GM23338 (cell line): ENCODE measurements at regions not wholly inside any gene's neighbourhood (a gene's known extent, or its start where the extent isn't known, plus 50 kb on each side); places are given as distances from the start of the nearest gene placed in this dataset.

ENCODE experiments used
- ATAC-seq: fragments of 200-7000 bp; cut with Tn5 transposase; 3 replicates; pipeline ENCODE4 v1.9.1; 2020
- DNase-seq: peaks from one replicate; pipeline ENCODE4 v3.0.0-alpha.2; 2015; ENCODE audit warnings: low spot score
- H2AFZ ChIP-seq: fragments of 200-600 bp; sonication (generic); 2 replicates; pipeline ENCODE4 v1.8.0; 2016; ENCODE audit warnings: antibody characterized with exemption, mild to moderate bottlenecking, moderate library complexity
- H3F3A ChIP-seq: fragments of 200-600 bp; sonication (generic); replicated peaks from 2 replicates; pipeline ENCODE4 v1.8.0; 2017; ENCODE audit warnings: antibody characterized with exemption, mixed run types, low read depth
- H3K27ac ChIP-seq: fragments of 200-600 bp; sonication (generic); 2 replicates; pipeline ENCODE4 v1.6.1; 2016; ENCODE audit warnings: low read depth
- H3K27me3 ChIP-seq: fragments of 200-600 bp; sonication (generic); 2 replicates; pipeline ENCODE4 v1.8.0; 2016; ENCODE audit warnings: mild to moderate bottlenecking, mixed run types, moderate library complexity; ENCODE audit not compliant: insufficient read depth
- H3K36me3 ChIP-seq: fragments of 200-600 bp; sonication (generic); 2 replicates; pipeline ENCODE4 v1.8.0; 2016; ENCODE audit warnings: mild to moderate bottlenecking; ENCODE audit not compliant: insufficient read depth
- H3K4me1 ChIP-seq: fragments of 200-600 bp; sonication (generic); 2 replicates; pipeline ENCODE4 v1.8.0; 2016; ENCODE audit warnings: mild to moderate bottlenecking, moderate library complexity; ENCODE audit not compliant: insufficient read depth
- H3K4me2 ChIP-seq: fragments of 200-600 bp; sonication (generic); 2 replicates; pipeline ENCODE4 v1.7.1; 2017; ENCODE audit warnings: mixed run types
- H3K4me3 ChIP-seq: fragments of 200-600 bp; sonication (generic); 2 replicates; pipeline ENCODE4 v1.6.1; 2016; ENCODE audit warnings: mixed run types
- H3K79me2 ChIP-seq: fragments of 200-600 bp; sonication (generic); replicated peaks from 2 replicates; pipeline ENCODE4 v1.8.0; 2017; ENCODE audit warnings: mild to moderate bottlenecking; ENCODE audit not compliant: insufficient read depth
- H3K9me2 ChIP-seq: fragments of 200-600 bp; sonication (generic); 2 replicates; pipeline ENCODE4 v1.8.0; 2017; ENCODE audit not compliant: insufficient read depth
- H4K20me1 ChIP-seq: fragments of 200-600 bp; sonication (generic); replicated peaks from 2 replicates; pipeline ENCODE4 v1.8.0; 2017; ENCODE audit warnings: mild to moderate bottlenecking; ENCODE audit not compliant: insufficient read depth
- H3K27ac Mint-ChIP-seq: 2 replicates; pipeline ENCODE4 v1.8.0; 2020; ENCODE audit warnings: inconsistent platforms, mild to moderate bottlenecking, moderate library complexity, mixed read lengths
- H3K27me3 Mint-ChIP-seq: 3 replicates; pipeline ENCODE4 v1.8.0; 2022; ENCODE audit warnings: low read depth, mild to moderate bottlenecking, moderate library complexity, mixed read lengths, inconsistent platforms; ENCODE audit not compliant: insufficient read depth, poor library complexity
- H3K36me3 Mint-ChIP-seq: 3 replicates; pipeline ENCODE4 v1.8.0; 2021; ENCODE audit warnings: low read depth, mild to moderate bottlenecking, inconsistent platforms, moderate library complexity, mixed read lengths
- H3K4me1 Mint-ChIP-seq: 3 replicates; pipeline ENCODE4 v1.8.0; 2020; ENCODE audit warnings: mild to moderate bottlenecking, inconsistent platforms, mixed read lengths
- H3K4me3 Mint-ChIP-seq: 3 replicates; pipeline ENCODE4 v1.8.0; 2021; ENCODE audit warnings: moderate library complexity, mild to moderate bottlenecking, inconsistent platforms, mixed read lengths
- H3K9me3 Mint-ChIP-seq: 3 replicates; pipeline ENCODE4 v1.8.0; 2020; ENCODE audit warnings: moderate library complexity, mild to moderate bottlenecking, inconsistent platforms, mixed read lengths
- CREB1 ChIP-seq: fragments of 250-450 bp; sonication (Bioruptor Pico); IDR thresholded peaks from 2 replicates; pipeline ENCODE4 v1.5.0; 2020; ENCODE audit warnings: low read depth, mild to moderate bottlenecking, moderate library complexity
- EZH2 ChIP-seq: fragments of 200-600 bp; sonication (generic); IDR thresholded peaks from one replicate; pipeline ENCODE4 v1.8.0; 2017; ENCODE audit warnings: antibody characterized with exemption, mild to moderate bottlenecking, low read depth; ENCODE audit not compliant: unreplicated experiment
- EZH2phosphoT487 ChIP-seq: fragments of 200-600 bp; sonication (generic); IDR thresholded peaks from one replicate; pipeline ENCODE4 v1.8.1; 2018; ENCODE audit warnings: antibody characterized with exemption; ENCODE audit not compliant: unreplicated experiment
- JUNB ChIP-seq: IDR thresholded peaks from one replicate; pipeline ENCODE4 v1.6.1; 2016; ENCODE audit warnings: antibody characterized with exemption; ENCODE audit not compliant: unreplicated experiment
- NANOG ChIP-seq: IDR thresholded peaks from 2 replicates; pipeline ENCODE4 v1.6.1; 2016; ENCODE audit warnings: antibody characterized with exemption, borderline replicate concordance
- POLR2AphosphoS5 ChIP-seq: IDR thresholded peaks from 2 replicates; pipeline ENCODE4 v1.6.1; 2016; ENCODE audit warnings: antibody characterized with exemption, low read depth
- STAT1 ChIP-seq: IDR thresholded peaks from one replicate; pipeline ENCODE4 v1.6.1; 2016; ENCODE audit warnings: antibody characterized with exemption; ENCODE audit not compliant: unreplicated experiment
- ZNF114 ChIP-seq: fragments of 250-450 bp; sonication (Bioruptor Pico); IDR thresholded peaks from 2 replicates; pipeline ENCODE4 v1.5.0; 2020; ENCODE audit warnings: mild to moderate bottlenecking, moderate library complexity
- ZNF331 ChIP-seq: fragments of 250-450 bp; sonication (Bioruptor Pico); IDR thresholded peaks from 2 replicates; pipeline ENCODE4 v1.5.0; 2020; ENCODE audit warnings: low read depth, mild to moderate bottlenecking, moderate library complexity
- TF ChIP-seq, protein P1 (sequence below): fragments of 250-450 bp; sonication (Bioruptor Pico); IDR thresholded peaks from 2 replicates; pipeline ENCODE4 v1.5.0; 2020; ENCODE audit warnings: mild to moderate bottlenecking, moderate library complexity
- TF ChIP-seq, protein P2 (sequence below): IDR thresholded peaks from 2 replicates; pipeline ENCODE4 v1.6.1; 2016; ENCODE audit warnings: antibody characterized with exemption
- TF ChIP-seq, protein P3 (sequence below), 2 experiments: fragments of 200-600 bp in 1 of 2; sonication (generic) in 1 of 2; conservative IDR thresholded peaks; 2 replicates each; pipeline versions ENCODE4 v1.5.1 to v1.6.1; 2016 to 2017; ENCODE audit warnings: antibody characterized with exemption in 2 of 2, low read depth in 2 of 2, mild to moderate bottlenecking in 2 of 2, moderate library complexity in 1 of 2
- TF ChIP-seq, protein P4 (sequence below): IDR thresholded peaks from one replicate; pipeline ENCODE4 v1.6.1; 2018; ENCODE audit warnings: antibody characterized with exemption; ENCODE audit not compliant: unreplicated experiment

DNA sequence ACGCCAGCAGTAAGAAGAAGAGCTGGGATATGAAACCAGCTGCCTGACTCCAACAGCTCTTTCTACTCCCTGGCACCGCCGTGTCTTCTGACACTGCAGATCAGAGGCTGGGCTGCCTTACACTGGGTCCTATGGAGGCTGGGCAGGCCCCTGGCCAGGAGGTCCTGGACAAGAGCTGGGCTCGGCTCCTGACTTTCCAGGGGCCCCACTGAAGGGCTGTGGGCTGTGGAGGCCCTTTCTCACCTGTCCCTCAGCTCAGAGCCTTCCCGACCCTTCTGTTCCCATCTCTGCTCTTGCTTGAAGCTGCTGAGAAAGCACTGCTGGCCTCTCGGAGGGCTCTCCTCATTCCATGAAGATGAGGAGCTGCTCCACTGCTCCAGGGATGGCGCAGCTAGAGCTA, 85.9 kb upstream of the UNC5B start (continued):
- no peak for TF ChIP-seq CREB1
- TF ChIP-seq POLR2AphosphoS5 = no peak
- TF ChIP-seq JUNB = no peak

DNA sequence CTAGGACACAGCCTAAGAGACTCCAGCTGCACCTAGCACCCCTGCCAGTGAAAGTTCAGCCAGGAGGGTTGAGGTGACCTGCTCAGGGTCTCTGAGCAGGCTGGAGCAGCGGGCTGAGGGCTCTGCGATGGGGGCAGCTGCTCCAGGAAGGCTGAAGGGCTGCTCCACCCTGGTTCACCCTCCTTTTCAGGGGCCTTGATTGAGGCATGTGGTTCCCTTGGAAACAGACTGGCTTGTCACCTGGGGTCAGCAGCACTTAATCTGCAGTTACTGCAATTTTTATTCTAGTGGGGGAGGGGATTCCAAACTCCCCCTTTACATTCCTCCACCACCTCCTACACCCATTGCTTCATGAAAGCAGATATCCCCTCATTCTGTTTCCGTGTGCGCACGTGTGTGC, 85.3 kb upstream of the UNC5B start:
- H3K9me3 Mint-ChIP-seq = no peaks in the 10 kb centered on the region
- no peaks in the 10 kb centered on the region for H3K79me2 ChIP-seq
- H3K27me3 Mint-ChIP-seq = no peaks in the 10 kb centered on the region
- no peak for DNase-seq
- no peak overlapping the region for H3K4me3 Mint-ChIP-seq
- peaks cover 12% of the 10 kb centered on the region for H3K4me1 Mint-ChIP-seq
- no peak overlapping the region for H3K4me2 ChIP-seq
- no peaks in the 10 kb centered on the region for H3K4me1 ChIP-seq
- no peaks in the 10 kb centered on the region for H3F3A ChIP-seq
- TF ChIP-seq ZNF114 (CRISPR knock-in tag) (no peak), EZH2 (no peak), ZNF331 (no peak), STAT1 (no peak), POLR2AphosphoS5 (no peak), NANOG (no peak), EZH2phosphoT487 (no peak), CREB1 (no peak), JUNB (no peak)
- TF ChIP-seq, protein P1, sequence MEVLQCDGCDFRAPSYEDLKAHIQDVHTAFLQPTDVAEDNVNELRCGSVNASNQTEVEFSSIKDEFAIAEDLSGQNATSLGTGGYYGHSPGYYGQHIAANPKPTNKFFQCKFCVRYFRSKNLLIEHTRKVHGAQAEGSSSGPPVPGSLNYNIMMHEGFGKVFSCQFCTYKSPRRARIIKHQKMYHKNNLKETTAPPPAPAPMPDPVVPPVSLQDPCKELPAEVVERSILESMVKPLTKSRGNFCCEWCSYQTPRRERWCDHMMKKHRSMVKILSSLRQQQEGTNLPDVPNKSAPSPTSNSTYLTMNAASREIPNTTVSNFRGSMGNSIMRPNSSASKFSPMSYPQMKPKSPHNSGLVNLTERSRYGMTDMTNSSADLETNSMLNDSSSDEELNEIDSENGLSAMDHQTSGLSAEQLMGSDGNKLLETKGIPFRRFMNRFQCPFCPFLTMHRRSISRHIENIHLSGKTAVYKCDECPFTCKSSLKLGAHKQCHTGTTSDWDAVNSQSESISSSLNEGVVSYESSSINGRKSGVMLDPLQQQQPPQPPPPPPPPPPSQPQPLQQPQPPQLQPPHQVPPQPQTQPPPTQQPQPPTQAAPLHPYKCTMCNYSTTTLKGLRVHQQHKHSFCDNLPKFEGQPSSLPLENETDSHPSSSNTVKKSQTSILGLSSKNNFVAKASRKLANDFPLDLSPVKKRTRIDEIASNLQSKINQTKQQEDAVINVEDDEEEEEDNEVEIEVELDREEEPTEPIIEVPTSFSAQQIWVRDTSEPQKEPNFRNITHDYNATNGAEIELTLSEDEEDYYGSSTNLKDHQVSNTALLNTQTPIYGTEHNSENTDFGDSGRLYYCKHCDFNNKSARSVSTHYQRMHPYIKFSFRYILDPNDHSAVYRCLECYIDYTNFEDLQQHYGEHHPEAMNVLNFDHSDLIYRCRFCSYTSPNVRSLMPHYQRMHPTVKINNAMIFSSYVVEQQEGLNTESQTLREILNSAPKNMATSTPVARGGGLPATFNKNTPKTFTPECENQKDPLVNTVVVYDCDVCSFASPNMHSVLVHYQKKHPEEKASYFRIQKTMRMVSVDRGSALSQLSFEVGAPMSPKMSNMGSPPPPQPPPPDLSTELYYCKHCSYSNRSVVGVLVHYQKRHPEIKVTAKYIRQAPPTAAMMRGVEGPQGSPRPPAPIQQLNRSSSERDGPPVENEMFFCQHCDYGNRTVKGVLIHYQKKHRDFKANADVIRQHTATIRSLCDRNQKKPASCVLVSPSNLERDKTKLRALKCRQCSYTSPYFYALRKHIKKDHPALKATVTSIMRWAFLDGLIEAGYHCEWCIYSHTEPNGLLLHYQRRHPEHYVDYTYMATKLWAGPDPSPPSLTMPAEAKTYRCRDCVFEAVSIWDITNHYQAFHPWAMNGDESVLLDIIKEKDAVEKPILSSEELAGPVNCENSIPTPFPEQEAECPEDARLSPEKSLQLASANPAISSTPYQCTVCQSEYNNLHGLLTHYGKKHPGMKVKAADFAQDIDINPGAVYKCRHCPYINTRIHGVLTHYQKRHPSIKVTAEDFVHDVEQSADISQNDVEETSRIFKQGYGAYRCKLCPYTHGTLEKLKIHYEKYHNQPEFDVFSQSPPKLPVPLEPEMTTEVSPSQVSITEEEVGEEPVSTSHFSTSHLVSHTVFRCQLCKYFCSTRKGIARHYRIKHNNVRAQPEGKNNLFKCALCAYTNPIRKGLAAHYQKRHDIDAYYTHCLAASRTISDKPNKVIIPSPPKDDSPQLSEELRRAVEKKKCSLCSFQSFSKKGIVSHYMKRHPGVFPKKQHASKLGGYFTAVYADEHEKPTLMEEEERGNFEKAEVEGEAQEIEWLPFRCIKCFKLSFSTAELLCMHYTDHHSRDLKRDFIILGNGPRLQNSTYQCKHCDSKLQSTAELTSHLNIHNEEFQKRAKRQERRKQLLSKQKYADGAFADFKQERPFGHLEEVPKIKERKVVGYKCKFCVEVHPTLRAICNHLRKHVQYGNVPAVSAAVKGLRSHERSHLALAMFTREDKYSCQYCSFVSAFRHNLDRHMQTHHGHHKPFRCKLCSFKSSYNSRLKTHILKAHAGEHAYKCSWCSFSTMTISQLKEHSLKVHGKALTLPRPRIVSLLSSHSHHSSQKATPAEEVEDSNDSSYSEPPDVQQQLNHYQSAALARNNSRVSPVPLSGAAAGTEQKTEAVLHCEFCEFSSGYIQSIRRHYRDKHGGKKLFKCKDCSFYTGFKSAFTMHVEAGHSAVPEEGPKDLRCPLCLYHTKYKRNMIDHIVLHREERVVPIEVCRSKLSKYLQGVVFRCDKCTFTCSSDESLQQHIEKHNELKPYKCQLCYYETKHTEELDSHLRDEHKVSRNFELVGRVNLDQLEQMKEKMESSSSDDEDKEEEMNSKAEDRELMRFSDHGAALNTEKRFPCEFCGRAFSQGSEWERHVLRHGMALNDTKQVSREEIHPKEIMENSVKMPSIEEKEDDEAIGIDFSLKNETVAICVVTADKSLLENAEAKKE = no peak
- TF ChIP-seq, protein P2, sequence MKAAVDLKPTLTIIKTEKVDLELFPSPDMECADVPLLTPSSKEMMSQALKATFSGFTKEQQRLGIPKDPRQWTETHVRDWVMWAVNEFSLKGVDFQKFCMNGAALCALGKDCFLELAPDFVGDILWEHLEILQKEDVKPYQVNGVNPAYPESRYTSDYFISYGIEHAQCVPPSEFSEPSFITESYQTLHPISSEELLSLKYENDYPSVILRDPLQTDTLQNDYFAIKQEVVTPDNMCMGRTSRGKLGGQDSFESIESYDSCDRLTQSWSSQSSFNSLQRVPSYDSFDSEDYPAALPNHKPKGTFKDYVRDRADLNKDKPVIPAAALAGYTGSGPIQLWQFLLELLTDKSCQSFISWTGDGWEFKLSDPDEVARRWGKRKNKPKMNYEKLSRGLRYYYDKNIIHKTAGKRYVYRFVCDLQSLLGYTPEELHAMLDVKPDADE = no peak
- TF ChIP-seq, protein P3, sequence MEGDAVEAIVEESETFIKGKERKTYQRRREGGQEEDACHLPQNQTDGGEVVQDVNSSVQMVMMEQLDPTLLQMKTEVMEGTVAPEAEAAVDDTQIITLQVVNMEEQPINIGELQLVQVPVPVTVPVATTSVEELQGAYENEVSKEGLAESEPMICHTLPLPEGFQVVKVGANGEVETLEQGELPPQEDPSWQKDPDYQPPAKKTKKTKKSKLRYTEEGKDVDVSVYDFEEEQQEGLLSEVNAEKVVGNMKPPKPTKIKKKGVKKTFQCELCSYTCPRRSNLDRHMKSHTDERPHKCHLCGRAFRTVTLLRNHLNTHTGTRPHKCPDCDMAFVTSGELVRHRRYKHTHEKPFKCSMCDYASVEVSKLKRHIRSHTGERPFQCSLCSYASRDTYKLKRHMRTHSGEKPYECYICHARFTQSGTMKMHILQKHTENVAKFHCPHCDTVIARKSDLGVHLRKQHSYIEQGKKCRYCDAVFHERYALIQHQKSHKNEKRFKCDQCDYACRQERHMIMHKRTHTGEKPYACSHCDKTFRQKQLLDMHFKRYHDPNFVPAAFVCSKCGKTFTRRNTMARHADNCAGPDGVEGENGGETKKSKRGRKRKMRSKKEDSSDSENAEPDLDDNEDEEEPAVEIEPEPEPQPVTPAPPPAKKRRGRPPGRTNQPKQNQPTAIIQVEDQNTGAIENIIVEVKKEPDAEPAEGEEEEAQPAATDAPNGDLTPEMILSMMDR (conservative IDR thresholded peaks at IDR 0.05; ENCODE audit: low read depth in 2 of 2) = no peak
- TF ChIP-seq, protein P4, sequence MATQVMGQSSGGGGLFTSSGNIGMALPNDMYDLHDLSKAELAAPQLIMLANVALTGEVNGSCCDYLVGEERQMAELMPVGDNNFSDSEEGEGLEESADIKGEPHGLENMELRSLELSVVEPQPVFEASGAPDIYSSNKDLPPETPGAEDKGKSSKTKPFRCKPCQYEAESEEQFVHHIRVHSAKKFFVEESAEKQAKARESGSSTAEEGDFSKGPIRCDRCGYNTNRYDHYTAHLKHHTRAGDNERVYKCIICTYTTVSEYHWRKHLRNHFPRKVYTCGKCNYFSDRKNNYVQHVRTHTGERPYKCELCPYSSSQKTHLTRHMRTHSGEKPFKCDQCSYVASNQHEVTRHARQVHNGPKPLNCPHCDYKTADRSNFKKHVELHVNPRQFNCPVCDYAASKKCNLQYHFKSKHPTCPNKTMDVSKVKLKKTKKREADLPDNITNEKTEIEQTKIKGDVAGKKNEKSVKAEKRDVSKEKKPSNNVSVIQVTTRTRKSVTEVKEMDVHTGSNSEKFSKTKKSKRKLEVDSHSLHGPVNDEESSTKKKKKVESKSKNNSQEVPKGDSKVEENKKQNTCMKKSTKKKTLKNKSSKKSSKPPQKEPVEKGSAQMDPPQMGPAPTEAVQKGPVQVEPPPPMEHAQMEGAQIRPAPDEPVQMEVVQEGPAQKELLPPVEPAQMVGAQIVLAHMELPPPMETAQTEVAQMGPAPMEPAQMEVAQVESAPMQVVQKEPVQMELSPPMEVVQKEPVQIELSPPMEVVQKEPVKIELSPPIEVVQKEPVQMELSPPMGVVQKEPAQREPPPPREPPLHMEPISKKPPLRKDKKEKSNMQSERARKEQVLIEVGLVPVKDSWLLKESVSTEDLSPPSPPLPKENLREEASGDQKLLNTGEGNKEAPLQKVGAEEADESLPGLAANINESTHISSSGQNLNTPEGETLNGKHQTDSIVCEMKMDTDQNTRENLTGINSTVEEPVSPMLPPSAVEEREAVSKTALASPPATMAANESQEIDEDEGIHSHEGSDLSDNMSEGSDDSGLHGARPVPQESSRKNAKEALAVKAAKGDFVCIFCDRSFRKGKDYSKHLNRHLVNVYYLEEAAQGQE = no peak
- no peak overlapping the region for H3K4me3 ChIP-seq
- H3K27ac Mint-ChIP-seq = no peak overlapping the region
- H4K20me1 ChIP-seq = no peaks in the 10 kb centered on the region
- H3K36me3 Mint-ChIP-seq = no peaks in the 10 kb centered on the region
- no peaks in the 10 kb centered on the region for H3K27me3 ChIP-seq
- H3K36me3 ChIP-seq = no peaks in the 10 kb centered on the region
- H3K27ac ChIP-seq = no peak overlapping the region
- H3K9me2 ChIP-seq = no peaks in the 10 kb centered on the region
- no peak overlapping the region for H2AFZ ChIP-seq
- ATAC-seq = no peak
